Lung (tissue), 11 donors: ENCODE measurements at regions not wholly inside any gene's neighbourhood (a gene's known extent, or its start where the extent isn't known, plus 50 kb on each side); places are given as distances from the start of the nearest gene placed in this dataset.

Experiments used
- ATAC-seq: fragments of 200-7000 bp; cut with Tn5 transposase; one replicate; pipeline ENCODE4 v1.9.1; 2020; ENCODE audit warnings: moderate number of reproducible peaks; ENCODE audit not compliant: insufficient read depth, low FRiP score
- DNase-seq, 3 donors: peaks; one replicate each; pipeline ENCODE4 v3.0.0-alpha.2; 2013 to 2017
- H3K27ac ChIP-seq, 2 donors: one replicate each; pipeline ENCODE4 v1.5.1; 2013; ENCODE audit warnings: mild to moderate bottlenecking in 2 of 2, moderate library complexity in 2 of 2, control low read depth in 1 of 2, inconsistent platforms in 1 of 2, low read depth in 1 of 2, low read length in 1 of 2
- H3K27me3 ChIP-seq, 3 donors: one replicate each; pipeline ENCODE4 v1.5.1; 2013; ENCODE audit warnings: low read length in 2 of 3; ENCODE audit not compliant: control insufficient read depth in 3 of 3, insufficient read depth in 3 of 3
- H3K36me3 ChIP-seq, 4 donors: one replicate each; pipeline ENCODE4 v1.5.1; 2013; ENCODE audit warnings: low read length in 4 of 4, mild to moderate bottlenecking in 1 of 4, moderate library complexity in 1 of 4; ENCODE audit not compliant: control insufficient read depth in 4 of 4, insufficient read depth in 4 of 4
- H3K4me1 ChIP-seq, 5 donors: one replicate each; pipeline ENCODE4 v1.5.1; 2013; ENCODE audit warnings: low read length in 5 of 5, mild to moderate bottlenecking in 2 of 5, moderate library complexity in 1 of 5; ENCODE audit not compliant: control insufficient read depth in 5 of 5, insufficient read depth in 5 of 5
- H3K4me3 ChIP-seq: one replicate; pipeline ENCODE4 v1.5.1; 2013; ENCODE audit warnings: mild to moderate bottlenecking, control low read depth, moderate library complexity
- H3K9ac ChIP-seq, 2 donors: one replicate each; pipeline ENCODE4 v1.5.1; 2013; ENCODE audit warnings: low read length in 2 of 2, control low read depth in 1 of 2; ENCODE audit not compliant: insufficient read depth in 1 of 2
- H3K9me3 ChIP-seq, 4 donors: one replicate each; pipeline ENCODE4 v1.5.1; 2013; ENCODE audit warnings: low read length in 3 of 4, mild to moderate bottlenecking in 1 of 4, moderate library complexity in 1 of 4; ENCODE audit not compliant: control insufficient read depth in 4 of 4, insufficient read depth in 3 of 4
- CTCF ChIP-seq: IDR thresholded peaks from 2 replicates; pipeline ENCODE4 v1.5.1; 2012; ENCODE audit warnings: mild to moderate bottlenecking; ENCODE audit errors: control extremely low read depth, extremely low read depth
- WGBS, 2 donors: extraction: QIAGEN DNeasy Blood & Tissue Kit; methylation state at CpG; one replicate each; pipeline ENCODE4 v1.1.7; 2013; 5-methylcytosine and 5-hydroxymethylcytosine counted together
- donor health status: control.
- donor health status: control.
- donor health status: Bipolar disorder and iron deficiency.
- donor health status: healthy.
- donor health status: DM: yes; HTN: yes; CAD: no.

- no peak for ATAC-seq
- peaks cover 0 to 33% (median 12%) of the 10 kb centered on the region in 5 donors for H3K4me1 ChIP-seq
- no peak overlapping the region for H3K9ac ChIP-seq
- no peaks in the 10 kb centered on the region for H3K36me3 ChIP-seq
- no peak for DNase-seq
- TF ChIP-seq CTCF: no peak
- H3K27me3 ChIP-seq: no peaks in the 10 kb centered on the region
- peaks cover 0 to 2% (median under 1%) of the 10 kb centered on the region in 4 donors for H3K9me3 ChIP-seq
- H3K27ac ChIP-seq: no peak overlapping the region
- WGBS, 2 donors: 77% methylated on average over 1 of the region's 1 CpG
- no peak overlapping the region for H3K4me3 ChIP-seq
These were observed 788.5 kb downstream of the MCTP2 start for GRCh38 chr15:95019907-95020306.

GRCh38 chr15:95021816-95022215, 790.5 kb downstream of the MCTP2 start:
- H3K27ac ChIP-seq: no peak overlapping the region
- no peak overlapping the region for H3K4me3 ChIP-seq
- DNase-seq: no peak
- no peak overlapping the region for H3K9ac ChIP-seq
- no peak for TF ChIP-seq CTCF
- peaks cover 0 to 25% (median 12%) of the 10 kb centered on the region in 5 donors for H3K4me1 ChIP-seq
- ATAC-seq: no peak
- H3K9me3 ChIP-seq: peaks cover 0 to 2% (median 0%) of the 10 kb centered on the region in 4 donors
- H3K27me3 ChIP-seq: no peaks in the 10 kb centered on the region
- WGBS, 2 donors: 94 to 97% methylated on average over 2 of the region's 2 CpGs
- H3K36me3 ChIP-seq: no peaks in the 10 kb centered on the region

GRCh38 chr15:95024351-95024750, 793.0 kb downstream of the MCTP2 start:
- Histone ChIP-seq H3K9me3 (peaks cover 0 to 2% (median 0%) of the 10 kb centered on the region in 4 donors), H3K4me3 (no peak overlapping the region), H3K27me3 (no peaks in the 10 kb centered on the region), H3K9ac (no peak overlapping the region), H3K27ac (no peak overlapping the region), H3K4me1 (peaks cover 0 to 1% (median under 1%) of the 10 kb centered on the region in 5 donors), H3K36me3 (no peaks in the 10 kb centered on the region)
- WGBS, 2 donors: 44 to 60% methylated on average over 2 of the region's 2 CpGs
- peak in 2 of 3 donors; percentile 38 to 62 for DNase-seq
- no peak for ATAC-seq
- TF ChIP-seq CTCF: no peak
